Stimulated activated memory B cell treated with anti-CD40 and anti-IgM and Interleukin-4, amounts not matched to agents 10 μg/mL and 1 μg/mL and 100 μg/mL, for 72 hours (primary cell): ENCODE measurements at regions not wholly inside any gene's neighbourhood (a gene's known extent, or its start where the extent isn't known, plus 50 kb on each side); places are given as distances from the start of the nearest gene placed in this dataset.
"Not testable (repeated sequence)": the region's sequence is repeated elsewhere in the genome, so short reads cannot be mapped to it uniquely, and the experiment has no call there.

Experiments used
- ATAC-seq: fragments of 150-1000 bp; cut with Tn5 transposase; 2 replicates; pipeline ENCODE4 v1.10.0; 2021
- H3K27ac Mint-ChIP-seq: one replicate; pipeline ENCODE4 v1.8.0; 2022; ENCODE audit warnings: mild to moderate bottlenecking, mixed read lengths
- H3K27me3 Mint-ChIP-seq: one replicate; pipeline ENCODE4 v1.8.0; 2022; ENCODE audit warnings: mixed read lengths
- H3K36me3 Mint-ChIP-seq: one replicate; pipeline ENCODE4 v1.8.0; 2022; ENCODE audit warnings: mixed read lengths
- H3K4me1 Mint-ChIP-seq: one replicate; pipeline ENCODE4 v1.8.0; 2022; ENCODE audit warnings: mixed read lengths
- H3K4me3 Mint-ChIP-seq: one replicate; pipeline ENCODE4 v1.8.0; 2022; ENCODE audit warnings: mild to moderate bottlenecking, moderate library complexity, mixed read lengths
- H3K9me3 Mint-ChIP-seq: one replicate; pipeline ENCODE4 v1.8.0; 2022; ENCODE audit warnings: mixed read lengths

DNA sequence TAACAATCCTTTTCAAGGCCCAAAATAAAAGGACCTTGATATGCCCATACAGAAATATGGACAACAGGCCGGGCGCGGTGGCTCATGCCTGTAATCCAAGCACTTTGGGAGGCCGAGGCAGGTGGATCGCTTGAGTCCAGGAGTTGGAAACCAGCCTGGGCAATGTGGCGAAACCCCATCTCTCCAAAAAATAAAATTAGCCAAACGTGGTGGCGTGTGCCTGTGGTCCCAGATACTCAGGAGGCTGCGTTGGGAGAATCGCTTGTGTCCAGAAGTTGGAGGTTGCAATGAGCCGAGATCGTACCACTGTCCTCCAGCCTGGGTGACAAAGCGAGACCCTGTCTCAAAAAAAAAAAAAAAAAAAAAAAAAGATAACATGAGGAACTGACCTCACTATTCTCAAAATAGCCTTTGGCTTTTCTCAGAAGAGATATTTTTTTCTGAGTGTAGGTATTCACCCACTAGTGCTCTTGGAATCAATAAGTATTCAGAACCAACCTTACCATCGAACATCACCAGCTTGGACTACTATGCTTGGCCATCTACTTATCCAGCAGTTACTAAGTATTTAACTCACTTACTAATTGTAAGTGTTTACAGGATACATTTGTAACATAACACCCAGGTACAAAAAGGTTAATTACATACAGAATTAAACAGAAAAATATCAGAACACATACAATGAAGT lies 99.2 kb downstream of the OR2B2 start:
- Mint-ChIP-seq H3K36me3 (no peaks in the 10 kb centered on the region), H3K4me1 (peaks cover 48% of the 10 kb centered on the region), H3K4me3 (no peak overlapping the region), H3K9me3 (peaks cover 3% of the 10 kb centered on the region), H3K27me3 (no peaks in the 10 kb centered on the region), H3K27ac (no peak overlapping the region)
- no peak for ATAC-seq

DNA sequence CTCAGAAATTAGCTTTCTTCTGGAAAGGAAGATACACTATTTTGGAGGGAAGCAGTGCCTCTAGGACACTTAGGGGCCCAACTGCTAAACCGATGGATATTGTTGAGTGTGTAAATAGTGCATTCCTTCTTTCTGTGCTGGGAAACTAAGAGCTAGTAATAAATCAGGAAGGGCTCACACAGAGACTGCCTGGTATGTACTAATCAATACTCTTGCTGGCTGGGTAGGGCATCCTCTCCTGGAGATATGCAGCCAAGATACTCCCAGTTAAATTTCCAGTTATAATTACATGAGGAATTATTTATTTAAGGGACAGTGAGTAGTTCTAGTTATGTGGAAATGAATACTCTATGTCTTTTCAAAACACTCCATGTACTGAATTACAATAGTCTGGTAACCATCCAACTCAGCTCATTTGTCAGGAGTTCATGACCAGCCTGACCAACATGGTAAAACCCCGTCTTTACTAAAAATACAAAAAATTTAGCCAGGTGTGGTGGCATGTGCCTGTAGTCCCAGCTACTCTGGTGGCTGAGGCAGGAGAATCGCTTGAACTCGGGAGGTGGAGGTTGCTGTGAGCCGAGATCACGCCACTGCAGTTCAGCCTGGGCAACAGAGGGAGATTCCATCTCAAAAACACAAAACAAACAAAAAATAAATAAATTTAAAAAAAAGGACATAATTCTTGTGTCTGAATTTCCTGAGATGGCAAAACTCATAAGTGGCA lies 100.0 kb downstream of the OR2B2 start:
- no peak for ATAC-seq
- H3K4me1 Mint-ChIP-seq: peaks cover 55% of the 10 kb centered on the region
- no peaks in the 10 kb centered on the region for H3K27me3 Mint-ChIP-seq
- peaks cover 3% of the 10 kb centered on the region for H3K9me3 Mint-ChIP-seq
- no peak overlapping the region for H3K4me3 Mint-ChIP-seq
- no peaks in the 10 kb centered on the region for H3K36me3 Mint-ChIP-seq
- no peak overlapping the region for H3K27ac Mint-ChIP-seq

DNA sequence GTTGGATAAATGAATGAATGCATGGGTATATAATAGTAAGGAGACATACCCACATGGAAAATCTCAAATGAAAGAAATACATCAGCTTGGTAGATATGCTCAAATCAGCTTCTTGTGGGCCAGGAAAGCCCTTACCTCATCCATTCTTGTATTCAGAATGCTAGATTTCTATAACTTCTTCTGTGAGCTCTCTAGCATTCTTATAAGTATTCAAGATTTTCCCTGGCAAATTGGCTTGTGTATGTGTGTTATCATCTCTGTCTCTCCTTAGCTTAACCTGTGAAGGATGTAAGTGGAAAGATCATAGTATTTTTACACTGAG lies 100.8 kb downstream of the OR2B2 start:
- H3K4me3 Mint-ChIP-seq: peak overlapping the region; percentile 89

DNA sequence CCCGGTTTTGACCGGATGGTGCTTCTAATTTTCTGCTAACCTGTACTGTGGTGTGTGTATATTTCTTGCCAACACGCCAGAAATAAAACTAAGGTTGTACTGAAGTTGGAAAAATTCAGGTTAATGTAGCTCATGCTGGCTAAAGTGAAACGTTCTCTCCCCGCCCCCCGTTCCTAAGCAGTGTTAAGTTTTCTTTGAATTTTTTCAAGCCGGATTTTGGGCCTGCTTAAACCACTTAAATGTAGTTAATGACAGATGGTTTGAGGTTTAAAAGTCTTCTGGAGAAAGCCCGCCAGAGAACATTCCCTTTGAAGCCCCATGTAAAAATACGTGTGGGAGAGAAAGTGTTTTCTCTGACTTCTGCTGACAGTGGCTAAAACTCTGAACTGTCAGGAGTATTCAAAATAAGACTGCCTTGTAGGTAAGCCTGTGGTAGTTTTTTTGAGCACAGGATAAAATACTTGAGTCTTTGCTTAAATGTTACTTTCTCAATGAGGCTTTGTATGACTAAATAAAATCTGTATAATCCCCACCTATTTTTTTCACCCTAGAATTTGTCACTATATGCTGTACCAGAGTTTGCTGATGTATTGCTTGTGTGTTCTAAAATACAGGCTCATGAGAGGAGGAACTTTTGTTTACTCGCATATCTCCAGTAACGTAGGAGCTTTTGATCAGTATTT lies 101.3 kb downstream of the OR2B2 start:
- no peak for ATAC-seq
- Mint-ChIP-seq H3K36me3 (no peaks in the 10 kb centered on the region), H3K4me1 (peaks cover 60% of the 10 kb centered on the region), H3K9me3 (peaks cover 3% of the 10 kb centered on the region), H3K27ac (peak overlapping the region; percentile 89), H3K27me3 (no peaks in the 10 kb centered on the region), H3K4me3 (peak overlapping the region; percentile 89)

More for the DNA sequence above, 100.8 kb downstream of the OR2B2 start:
- no peak for ATAC-seq
- Mint-ChIP-seq H3K27ac (peak overlapping the region; percentile 89), H3K4me1 (peaks cover 63% of the 10 kb centered on the region), H3K9me3 (peaks cover 3% of the 10 kb centered on the region), H3K27me3 (no peaks in the 10 kb centered on the region), H3K36me3 (no peaks in the 10 kb centered on the region)

DNA sequence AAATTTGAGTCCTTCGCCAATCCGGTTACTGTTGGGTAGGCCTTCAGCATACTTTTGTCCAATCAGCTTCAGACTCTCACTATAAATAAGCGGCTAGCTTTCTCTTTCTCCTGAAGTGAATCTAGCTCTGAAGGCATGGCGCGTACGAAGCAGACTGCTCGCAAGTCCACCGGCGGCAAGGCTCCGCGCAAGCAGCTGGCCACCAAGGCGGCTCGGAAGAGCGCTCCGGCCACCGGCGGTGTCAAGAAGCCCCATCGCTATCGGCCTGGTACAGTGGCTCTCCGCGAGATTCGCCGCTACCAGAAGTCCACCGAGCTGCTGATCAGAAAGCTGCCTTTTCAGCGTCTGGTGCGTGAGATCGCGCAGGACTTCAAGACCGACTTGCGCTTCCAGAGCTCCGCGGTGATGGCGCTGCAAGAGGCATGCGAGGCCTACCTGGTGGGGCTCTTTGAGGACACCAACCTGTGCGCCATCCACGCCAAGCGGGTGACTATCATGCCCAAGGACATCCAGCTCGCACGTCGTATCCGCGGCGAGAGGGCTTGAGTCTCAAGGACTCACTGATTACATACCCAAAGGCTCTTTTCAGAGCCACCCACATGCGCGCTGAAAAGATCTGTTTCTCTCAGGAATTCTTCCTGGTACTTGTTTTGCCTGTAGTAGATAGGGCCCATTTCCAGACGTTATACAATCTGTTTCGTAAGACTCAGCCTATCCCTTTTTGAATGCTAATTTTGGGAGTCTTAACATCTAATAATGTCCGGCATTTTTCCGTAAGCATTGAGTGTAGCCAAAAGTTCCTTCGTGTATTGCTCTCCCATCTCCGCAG lies 102.0 kb downstream of the OR2B2 start:
- Mint-ChIP-seq H3K4me1 (peaks cover 52% of the 10 kb centered on the region), H3K9me3 (no peaks in the 10 kb centered on the region)

DNA sequence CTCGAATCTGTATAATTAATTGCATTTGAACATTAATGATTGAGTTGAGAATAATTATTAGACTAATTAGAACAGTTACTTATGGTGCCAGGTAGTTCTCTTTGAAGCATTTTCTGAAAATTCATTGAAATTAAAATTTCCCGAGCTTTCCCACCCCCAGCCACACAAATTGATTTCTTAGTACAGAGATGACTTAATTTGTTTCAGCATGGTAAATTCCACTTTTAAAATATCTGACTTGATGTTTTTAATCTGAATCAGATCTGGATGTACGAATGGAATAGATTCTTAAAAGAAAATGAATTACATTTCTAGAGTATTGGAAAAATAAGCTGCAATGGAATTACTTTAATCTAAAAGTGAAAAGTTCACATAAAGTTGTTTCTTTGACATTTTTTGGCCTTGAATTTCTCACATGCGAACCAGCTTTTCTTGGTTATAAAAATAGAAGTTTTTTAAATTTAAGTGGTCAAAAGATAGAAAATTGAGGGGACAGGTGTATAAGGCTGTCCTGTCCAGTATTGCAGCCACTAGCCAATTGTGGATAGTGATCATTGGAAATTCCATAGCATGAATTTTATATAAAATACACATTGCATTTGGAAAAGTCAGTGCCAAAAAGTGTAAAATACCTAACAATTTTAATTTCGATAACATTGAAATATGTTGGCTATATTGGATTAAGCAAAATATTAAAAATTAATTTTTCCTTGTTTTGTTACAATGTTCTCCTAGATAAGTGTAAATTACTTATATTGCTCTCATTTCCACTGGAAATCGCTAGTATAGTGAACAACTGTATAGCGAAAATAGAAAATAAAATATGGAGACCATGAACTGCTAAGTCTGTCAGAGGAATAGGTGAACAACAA lies 102.9 kb downstream of the OR2B2 start:
- Mint-ChIP-seq H3K9me3 (no peaks in the 10 kb centered on the region), H3K4me3 (peak overlapping the region; percentile 92), H3K4me1 (peaks cover 46% of the 10 kb centered on the region), H3K27me3 (peaks cover 12% of the 10 kb centered on the region), H3K27ac (peak overlapping the region; percentile 89), H3K36me3 (no peaks in the 10 kb centered on the region)
- no peak for ATAC-seq

More for the DNA sequence above, 102.0 kb downstream of the OR2B2 start:
- Mint-ChIP-seq H3K4me3 (peak overlapping the region; percentile 89), H3K27me3 (peaks cover 7% of the 10 kb centered on the region), H3K36me3 (no peaks in the 10 kb centered on the region), H3K27ac (peak overlapping the region; percentile 89)
- peak; percentile 77 for ATAC-seq

DNA sequence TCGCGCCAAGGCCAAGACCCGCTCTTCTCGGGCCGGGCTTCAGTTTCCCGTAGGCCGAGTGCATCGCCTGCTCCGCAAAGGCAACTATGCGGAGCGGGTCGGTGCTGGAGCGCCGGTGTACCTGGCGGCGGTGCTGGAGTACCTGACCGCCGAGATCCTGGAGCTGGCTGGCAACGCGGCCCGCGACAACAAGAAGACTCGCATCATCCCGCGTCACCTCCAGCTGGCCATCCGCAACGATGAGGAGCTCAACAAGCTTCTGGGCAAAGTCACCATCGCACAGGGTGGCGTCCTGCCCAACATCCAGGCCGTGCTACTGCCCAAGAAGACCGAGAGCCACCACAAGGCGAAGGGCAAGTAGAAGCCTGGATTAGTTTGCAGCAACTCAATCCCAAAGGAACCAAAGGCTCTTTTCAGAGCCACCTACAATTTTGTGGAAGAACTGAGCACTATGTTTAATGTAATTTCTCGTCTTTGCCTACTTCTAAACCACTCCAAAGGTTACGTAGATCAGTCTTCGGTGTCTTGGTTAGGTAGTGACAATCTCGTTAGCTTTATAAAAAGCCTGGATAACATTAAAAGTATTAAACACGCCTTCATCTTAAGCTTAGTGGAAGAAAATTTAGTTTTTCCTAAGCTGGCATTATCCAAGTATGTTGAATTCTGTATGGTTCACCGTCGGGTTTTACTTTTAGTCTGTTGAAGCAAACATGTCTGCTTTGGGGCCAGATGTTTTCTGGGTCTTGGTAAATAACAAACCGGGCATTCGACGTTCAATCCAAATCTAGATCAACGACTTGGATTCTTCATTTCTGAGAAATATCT lies 103.7 kb downstream of the OR2B2 start:
- H3K27me3 Mint-ChIP-seq: peaks cover 12% of the 10 kb centered on the region
- ATAC-seq, H3K36me3 Mint-ChIP-seq, H3K9me3 Mint-ChIP-seq: not testable (repeated sequence)
- H3K4me3 Mint-ChIP-seq: peak overlapping the region; percentile 92
- H3K4me1 Mint-ChIP-seq: peaks cover 38% of the 10 kb centered on the region
- peak overlapping the region; percentile 89 for H3K27ac Mint-ChIP-seq

DNA sequence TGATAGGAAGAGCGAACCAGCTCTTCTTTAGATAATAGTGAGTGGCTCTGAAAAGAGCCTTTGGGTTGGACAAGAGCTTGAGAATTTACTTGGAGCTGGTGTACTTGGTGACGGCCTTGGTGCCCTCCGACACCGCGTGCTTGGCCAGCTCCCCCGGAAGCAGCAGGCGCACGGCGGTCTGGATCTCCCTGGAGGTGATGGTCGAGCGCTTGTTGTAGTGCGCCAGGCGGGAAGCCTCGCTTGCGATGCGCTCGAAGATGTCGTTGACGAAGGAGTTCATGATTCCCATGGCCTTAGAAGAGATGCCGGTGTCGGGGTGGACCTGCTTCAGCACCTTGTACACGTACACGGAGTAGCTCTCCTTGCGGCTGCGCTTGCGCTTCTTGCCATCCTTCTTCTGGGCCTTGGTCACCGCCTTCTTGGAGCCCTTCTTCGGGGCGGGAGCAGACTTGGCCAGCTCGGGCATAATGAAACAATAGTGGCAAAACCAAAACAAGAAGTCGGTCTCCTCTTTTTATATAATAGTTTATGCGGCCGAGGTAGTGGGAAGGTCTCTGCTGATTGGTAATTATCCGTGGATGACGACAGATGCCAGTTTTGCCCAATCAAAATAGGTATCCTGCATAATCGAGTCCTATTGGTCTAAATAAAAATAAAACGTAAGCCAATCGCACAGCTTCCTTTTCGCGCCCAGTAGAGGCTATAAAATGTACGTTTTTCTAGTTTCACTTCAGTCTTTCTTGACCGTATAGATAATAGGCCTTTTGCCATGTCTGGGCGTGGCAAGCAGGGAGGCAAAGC lies 104.6 kb downstream of the OR2B2 start:
- Mint-ChIP-seq H3K27me3 (peaks cover 12% of the 10 kb centered on the region), H3K4me1 (peaks cover 38% of the 10 kb centered on the region), H3K27ac (peak overlapping the region; percentile 89), H3K4me3 (peak overlapping the region; percentile 92)
- ATAC-seq: peak; percentile 90
- not testable (repeated sequence) for H3K36me3 Mint-ChIP-seq, H3K9me3 Mint-ChIP-seq

DNA sequence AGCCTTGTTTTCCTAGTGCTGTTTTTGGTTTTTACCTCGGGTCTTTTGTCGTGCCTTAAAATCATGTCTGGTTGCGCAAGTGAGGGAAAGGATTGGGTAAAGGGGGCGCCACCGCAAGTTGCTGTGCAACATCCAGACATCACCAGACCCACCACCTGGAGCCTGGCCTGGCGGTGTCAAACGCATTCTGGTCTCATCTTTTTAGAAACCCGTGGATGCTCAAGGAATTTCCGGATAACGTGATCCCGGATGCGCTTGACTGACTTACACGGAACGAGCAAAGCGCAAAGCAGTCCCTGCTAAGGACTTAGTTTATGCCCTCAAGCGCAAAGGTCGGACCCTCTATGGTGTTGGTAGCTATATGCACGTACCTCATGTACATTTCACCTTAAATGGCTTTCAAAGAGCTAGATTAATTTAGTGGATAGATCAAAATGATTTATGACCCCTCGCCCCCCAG lies 105.2 kb downstream of the OR2B2 start:
- peak overlapping the region; percentile 92 for H3K4me3 Mint-ChIP-seq
- H3K27ac Mint-ChIP-seq: peak overlapping the region; percentile 89
- peaks cover 12% of the 10 kb centered on the region for H3K27me3 Mint-ChIP-seq
- no peaks in the 10 kb centered on the region for H3K9me3 Mint-ChIP-seq
- peaks cover 38% of the 10 kb centered on the region for H3K4me1 Mint-ChIP-seq
- H3K36me3 Mint-ChIP-seq: no peaks in the 10 kb centered on the region
- ATAC-seq: no peak

DNA sequence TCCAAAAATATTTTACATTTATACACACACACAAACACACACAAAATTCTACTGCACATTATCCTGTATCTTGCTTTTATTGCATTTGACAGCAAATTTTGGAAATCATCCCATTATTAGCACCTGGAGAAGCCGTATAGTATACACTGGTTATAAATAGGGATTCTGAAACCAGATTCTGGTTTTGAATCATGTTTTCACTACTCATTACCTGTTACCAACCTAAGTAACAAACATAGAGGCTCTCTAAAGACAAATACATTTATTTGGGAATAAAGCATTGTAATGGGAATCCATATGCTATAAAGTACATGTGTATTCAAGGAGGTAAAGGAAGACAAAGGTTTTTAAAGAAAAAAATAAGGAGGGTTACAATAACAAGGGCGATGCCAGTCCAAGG lies 106.8 kb downstream of the OR2B2 start:
- Mint-ChIP-seq H3K27me3 (peaks cover 12% of the 10 kb centered on the region), H3K36me3 (no peaks in the 10 kb centered on the region), H3K9me3 (no peaks in the 10 kb centered on the region), H3K27ac (no peak overlapping the region), H3K4me1 (peaks cover 26% of the 10 kb centered on the region), H3K4me3 (no peak overlapping the region)
- ATAC-seq: no peak

DNA sequence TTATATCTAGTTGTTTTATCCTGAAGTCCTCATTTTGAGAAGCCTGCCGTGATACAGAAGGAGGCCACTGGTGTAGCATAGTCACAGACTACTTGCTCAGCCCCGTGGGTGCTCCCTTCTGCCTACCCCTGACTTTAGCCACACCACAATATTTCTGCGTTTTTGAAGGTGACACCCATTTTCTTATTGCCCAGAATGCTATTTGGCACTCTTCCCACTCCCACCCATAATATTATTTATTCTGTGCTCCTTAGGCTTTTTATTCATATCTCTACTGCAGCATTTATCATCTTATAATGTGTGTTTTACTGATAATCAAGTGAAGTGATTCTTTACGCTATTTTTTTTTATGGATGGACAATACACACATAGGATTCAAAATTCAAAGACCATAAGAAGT lies 107.3 kb downstream of the OR2B2 start:
- H3K27ac Mint-ChIP-seq: no peak overlapping the region
- peaks cover 12% of the 10 kb centered on the region for H3K27me3 Mint-ChIP-seq
- no peaks in the 10 kb centered on the region for H3K36me3 Mint-ChIP-seq
- no peaks in the 10 kb centered on the region for H3K9me3 Mint-ChIP-seq
- no peak for ATAC-seq
- no peak overlapping the region for H3K4me3 Mint-ChIP-seq
- peaks cover 21% of the 10 kb centered on the region for H3K4me1 Mint-ChIP-seq

DNA sequence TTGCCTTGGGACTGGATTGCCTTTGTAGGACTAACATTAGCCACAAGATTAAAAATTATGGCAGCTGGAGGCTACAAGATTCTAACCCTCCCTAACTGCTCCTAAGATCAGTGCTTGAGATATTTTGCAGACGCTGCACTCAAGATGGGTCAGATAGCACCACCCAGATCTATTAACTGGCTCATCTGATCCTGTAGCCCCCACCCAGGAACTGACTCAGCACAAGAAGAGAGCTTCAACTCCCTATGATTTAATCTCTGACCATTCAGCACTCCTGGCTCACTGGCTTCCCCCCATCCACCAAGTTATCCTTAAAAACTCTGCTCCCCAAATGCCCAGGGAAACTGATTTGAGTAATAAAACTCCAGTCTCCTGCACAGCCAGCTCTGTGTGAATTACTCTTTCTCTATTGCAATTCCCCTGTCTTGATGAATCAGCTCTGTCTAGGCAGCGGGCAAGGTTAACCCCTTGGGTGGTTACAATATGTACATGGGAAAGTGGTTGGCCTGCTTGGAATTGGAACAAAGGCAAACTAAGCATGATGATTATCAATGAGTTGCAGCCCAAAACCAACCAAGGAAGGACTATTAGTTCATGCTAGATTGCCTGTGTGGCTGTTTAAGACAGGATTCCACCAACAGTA lies 111.3 kb downstream of the OR2B2 start:
- Mint-ChIP-seq H3K9me3 (no peaks in the 10 kb centered on the region), H3K27me3 (peaks cover 12% of the 10 kb centered on the region), H3K27ac (no peak overlapping the region), H3K36me3 (no peaks in the 10 kb centered on the region), H3K4me1 (no peaks in the 10 kb centered on the region), H3K4me3 (no peak overlapping the region)
- ATAC-seq: no peak

DNA sequence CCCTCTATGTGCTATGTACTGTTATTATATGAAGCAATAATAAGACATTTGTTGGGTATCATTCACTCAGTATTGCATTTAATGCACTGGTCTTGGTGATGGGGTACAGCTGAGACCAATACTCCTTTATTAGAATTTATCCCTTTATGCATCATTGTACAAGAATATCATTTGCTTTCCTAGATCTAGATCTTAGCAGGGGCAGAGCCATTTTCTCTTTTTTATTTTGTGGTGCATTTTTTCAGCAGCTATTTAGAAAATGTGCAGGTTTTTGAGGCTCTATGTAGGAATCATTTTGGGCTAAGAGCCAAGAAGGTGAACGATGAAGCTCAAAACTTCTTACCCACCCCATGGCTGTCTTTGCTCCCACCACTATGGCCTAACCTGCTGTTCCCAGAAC lies 114.2 kb downstream of the OR2B2 start:
- no peak for ATAC-seq
- Mint-ChIP-seq H3K27me3 (no peaks in the 10 kb centered on the region), H3K27ac (no peak overlapping the region), H3K4me1 (peaks cover 1% of the 10 kb centered on the region), H3K36me3 (no peaks in the 10 kb centered on the region), H3K4me3 (no peak overlapping the region), H3K9me3 (no peaks in the 10 kb centered on the region)
